Neural cell (in vitro differentiated cells): ENCODE measurements at regions not wholly inside any gene's neighbourhood (a gene's known extent, or its start where the extent isn't known, plus 50 kb on each side); places are given as distances from the start of the nearest gene placed in this dataset.

ENCODE experiments used
- H2AFZ ChIP-seq: fragments of 200-600, 300-800 bp; sonication (generic), shearing (Covaris generic); 2 replicates; pipeline ENCODE4 v1.6.0; 2014; ENCODE audit warnings: low read depth, mild to moderate bottlenecking, antibody characterized with exemption, low read length, moderate library complexity
- H3F3A ChIP-seq: fragments of 200-600 bp; shearing (Covaris generic); 2 replicates; pipeline ENCODE4 v1.6.1; 2016; ENCODE audit warnings: mild to moderate bottlenecking, moderate library complexity, mixed read lengths, antibody characterized with exemption, low read length; ENCODE audit not compliant: insufficient read depth, poor library complexity, severe bottlenecking
- H3K27ac ChIP-seq: fragments of 200-600, 300-800 bp; sonication (generic), shearing (Covaris generic); 2 replicates; pipeline ENCODE4 v1.5.1; 2014; ENCODE audit warnings: mild to moderate bottlenecking, low read length, moderate library complexity
- H3K27me3 ChIP-seq: fragments of 300-800, 200-600 bp; sonication (generic), shearing (Covaris generic); 2 replicates; pipeline ENCODE4 v1.6.0; 2014; ENCODE audit warnings: mild to moderate bottlenecking, low read depth, low read length, moderate library complexity; ENCODE audit not compliant: insufficient read depth
- H3K36me3 ChIP-seq: fragments of 300-800, 200-600 bp; sonication (generic), shearing (Covaris generic); 2 replicates; pipeline ENCODE4 v1.5.1; 2014; ENCODE audit warnings: mild to moderate bottlenecking, antibody characterized with exemption, low read length, moderate library complexity; ENCODE audit not compliant: insufficient read depth
- H3K4me2 ChIP-seq: fragments of 300-800, 200-600 bp; sonication (generic), shearing (Covaris generic); 2 replicates; pipeline ENCODE4 v1.6.0; 2014; ENCODE audit warnings: mild to moderate bottlenecking, low read length
- H3K4me3 ChIP-seq: fragments of 300-800, 200-600 bp; sonication (generic), shearing (Covaris generic); 2 replicates; pipeline ENCODE4 v1.5.1; 2014; ENCODE audit warnings: mild to moderate bottlenecking, low read length, moderate library complexity
- H3K79me2 ChIP-seq: fragments of 200-600 bp; shearing (Covaris generic); replicated peaks from 2 replicates; pipeline ENCODE4 v1.6.0; 2014; ENCODE audit warnings: mild to moderate bottlenecking, low read length, moderate library complexity; ENCODE audit not compliant: insufficient read depth
- H3K9ac ChIP-seq: fragments of 300-800, 200-600 bp; sonication (generic), shearing (Covaris generic); 2 replicates; pipeline ENCODE4 v1.6.1; 2016; ENCODE audit warnings: mild to moderate bottlenecking, low read length, mixed read lengths
- H3K9me2 ChIP-seq: fragments of 200-600 bp; shearing (Covaris generic); 2 replicates; pipeline ENCODE4 v1.6.1; 2016; ENCODE audit warnings: mild to moderate bottlenecking, low read length, mixed read lengths; ENCODE audit not compliant: insufficient read depth
- H3K9me3 ChIP-seq: fragments of 200-600, 300-800 bp; sonication (generic), shearing (Covaris generic); 2 replicates; pipeline ENCODE4 v1.6.1; 2016; ENCODE audit warnings: mild to moderate bottlenecking, mixed run types, low read length, moderate library complexity, mixed read lengths
- H4K20me1 ChIP-seq: fragments of 200-600 bp; shearing (Covaris generic); 2 replicates; pipeline ENCODE4 v1.6.1; 2016; ENCODE audit warnings: mild to moderate bottlenecking, mixed run types; ENCODE audit not compliant: insufficient read depth
- CTCF ChIP-seq: fragments of 450-650 bp; IDR thresholded peaks from 2 replicates; pipeline ENCODE4 v1.5.1; 2014; ENCODE audit warnings: antibody characterized with exemption, mild to moderate bottlenecking, moderate library complexity; ENCODE audit not compliant: poor library complexity, severe bottlenecking
- EP300 ChIP-seq: fragments of 450-650 bp; conservative IDR thresholded peaks from 2 replicates; pipeline ENCODE4 v1.6.1; 2014; ENCODE audit warnings: antibody characterized with exemption, mild to moderate bottlenecking, moderate library complexity; ENCODE audit not compliant: poor library complexity, severe bottlenecking
- EZH2 ChIP-seq: fragments of 200-600, 300-800 bp; shearing (Covaris generic), sonication (generic); IDR thresholded peaks from 2 replicates; pipeline ENCODE4 v1.6.1; 2014; ENCODE audit warnings: antibody characterized with exemption, low read length, borderline replicate concordance, mild to moderate bottlenecking; ENCODE audit not compliant: insufficient read depth, poor library complexity, severe bottlenecking
- MXI1 ChIP-seq: fragments of 450-650 bp; conservative IDR thresholded peaks from 2 replicates; pipeline ENCODE4 v1.6.1; 2014; ENCODE audit warnings: antibody characterized with exemption, mild to moderate bottlenecking; ENCODE audit not compliant: poor library complexity, severe bottlenecking
- POLR2AphosphoS5 ChIP-seq: IDR thresholded peaks from 2 replicates; pipeline ENCODE4 v1.6.1; 2012
- RAD21 ChIP-seq: fragments of 450-650 bp; conservative IDR thresholded peaks from 2 replicates; pipeline ENCODE4 v1.6.1; 2014; ENCODE audit warnings: antibody characterized with exemption, mild to moderate bottlenecking, moderate library complexity
- REST ChIP-seq: IDR thresholded peaks from 2 replicates; pipeline ENCODE4 v1.6.1; 2012; ENCODE audit warnings: borderline replicate concordance
- SMC3 ChIP-seq: fragments of 450-650 bp; conservative IDR thresholded peaks from 2 replicates; pipeline ENCODE4 v1.6.1; 2014; ENCODE audit warnings: antibody characterized with exemption, mild to moderate bottlenecking, moderate library complexity; ENCODE audit not compliant: poor library complexity
- TAF1 ChIP-seq: IDR thresholded peaks from 2 replicates; pipeline ENCODE4 v1.6.1; 2012; ENCODE audit warnings: low read depth

DNA sequence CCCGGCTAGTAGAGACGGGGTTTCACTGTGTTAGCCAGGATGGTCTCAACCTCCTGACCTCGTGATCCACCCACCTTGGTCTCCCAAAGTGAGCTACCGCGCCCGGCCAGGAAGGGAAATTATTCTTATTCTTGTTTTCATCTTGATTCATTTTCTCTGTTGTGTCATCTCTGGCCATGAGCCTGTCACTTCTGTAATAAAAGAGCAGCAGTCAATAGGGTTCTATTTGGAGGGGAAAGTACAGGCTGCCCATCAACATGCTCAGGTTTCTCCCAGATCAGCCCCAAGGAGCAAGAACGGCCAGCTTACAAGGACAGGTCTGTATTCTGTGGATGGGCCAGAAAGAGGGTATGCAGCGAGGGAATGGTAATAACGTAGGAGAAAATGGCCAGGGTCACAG is 345.0 kb downstream of the PREX1 start:
- Histone ChIP-seq H3K27me3 (no peaks in the 10 kb centered on the region), H3K9ac (no peak overlapping the region)
- TF ChIP-seq EP300 (no peak), REST (no peak), CTCF (no peak), POLR2AphosphoS5 (no peak), SMC3 (no peak), RAD21 (no peak), MXI1 (no peak), TAF1 (no peak), EZH2 (no peak)

DNA sequence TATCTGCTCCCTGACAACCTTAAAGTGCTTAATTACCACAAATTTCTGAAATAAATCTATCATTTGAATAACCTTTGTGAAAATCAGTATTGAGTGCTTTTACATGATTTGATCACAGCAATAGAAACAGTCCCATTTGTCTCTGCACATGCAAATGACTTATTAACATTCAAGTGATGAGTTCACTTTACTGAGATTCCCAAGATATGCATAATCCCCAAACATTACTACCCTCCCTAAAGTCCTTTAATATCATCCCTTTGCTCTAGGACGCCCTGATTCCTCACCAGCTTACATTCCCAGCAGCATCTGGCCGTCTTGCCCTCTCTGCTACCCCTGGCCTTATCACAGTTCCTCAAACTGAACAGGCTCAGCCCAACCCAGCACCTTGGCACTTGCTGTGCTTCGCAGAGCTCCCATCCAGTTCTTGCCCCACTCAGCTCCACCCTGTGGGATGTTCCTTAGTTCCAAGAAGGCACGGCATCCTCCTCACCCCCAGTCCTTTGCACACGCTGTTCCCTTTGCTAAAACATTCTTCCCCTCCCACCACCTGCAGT is 347.5 kb downstream of the PREX1 start:
- Histone ChIP-seq H3K79me2 (no peaks in the 10 kb centered on the region), H3K4me2 (no peak overlapping the region), H4K20me1 (no peaks in the 10 kb centered on the region), H3K27me3 (no peaks in the 10 kb centered on the region), H2AFZ (no peak overlapping the region), H3K9ac (no peak overlapping the region), H3K27ac (no peak overlapping the region), H3K9me3 (no peaks in the 10 kb centered on the region), H3F3A (no peaks in the 10 kb centered on the region), H3K36me3 (no peaks in the 10 kb centered on the region), H3K4me3 (no peak overlapping the region), H3K9me2 (no peaks in the 10 kb centered on the region)
- TF ChIP-seq POLR2AphosphoS5 (no peak), MXI1 (no peak), TAF1 (no peak), CTCF (no peak), RAD21 (no peak), SMC3 (no peak), REST (no peak), EZH2 (no peak), EP300 (no peak)

More for the DNA sequence above, 345.0 kb downstream of the PREX1 start:
- Histone ChIP-seq H3F3A (no peaks in the 10 kb centered on the region), H3K27ac (no peak overlapping the region), H2AFZ (no peak overlapping the region), H3K36me3 (no peaks in the 10 kb centered on the region), H3K79me2 (no peaks in the 10 kb centered on the region), H3K4me2 (no peak overlapping the region), H4K20me1 (no peaks in the 10 kb centered on the region), H3K9me3 (no peaks in the 10 kb centered on the region), H3K9me2 (no peaks in the 10 kb centered on the region), H3K4me3 (no peak overlapping the region)
